T-helper 1 cell treated with Interleukin-12 subunit alpha and Interleukin-12 subunit beta and Interleukin-4 antibody, amounts not matched to agents 30 μg/mL and 1 μg/mL, for 36 hours (primary cell): ENCODE measurements at regions not wholly inside any gene's neighbourhood (a gene's known extent, or its start where the extent isn't known, plus 50 kb on each side); places are given as distances from the start of the nearest gene placed in this dataset.

Source experiments
- H3K27ac Mint-ChIP-seq: one replicate; pipeline ENCODE4 v1.8.0; 2021; ENCODE audit warnings: mild to moderate bottlenecking, mixed read lengths
- H3K27me3 Mint-ChIP-seq: one replicate; pipeline ENCODE4 v1.8.0; 2021; ENCODE audit warnings: low read depth, mixed read lengths
- H3K36me3 Mint-ChIP-seq: one replicate; pipeline ENCODE4 v1.8.0; 2021; ENCODE audit warnings: low read depth, mixed read lengths
- H3K4me1 Mint-ChIP-seq: one replicate; pipeline ENCODE4 v1.8.0; 2021; ENCODE audit warnings: low read depth, mixed read lengths
- H3K4me3 Mint-ChIP-seq: one replicate; pipeline ENCODE4 v1.8.0; 2021; ENCODE audit warnings: mild to moderate bottlenecking, moderate library complexity, mixed read lengths
- H3K9me3 Mint-ChIP-seq: one replicate; pipeline ENCODE4 v1.8.0; 2021; ENCODE audit warnings: mixed read lengths

GRCh38 chr17:77907497-77908461, 50.7 kb upstream of the TNRC6C start:
- H3K36me3 Mint-ChIP-seq = no peaks in the 10 kb centered on the region
- peaks cover 40% of the 10 kb centered on the region for H3K27me3 Mint-ChIP-seq
- H3K4me1 Mint-ChIP-seq = no peaks in the 10 kb centered on the region
- H3K9me3 Mint-ChIP-seq = no peaks in the 10 kb centered on the region
- H3K27ac Mint-ChIP-seq = no peak overlapping the region
- H3K4me3 Mint-ChIP-seq = no peak overlapping the region

- Mint-ChIP-seq H3K27me3 (peaks cover 36% of the 10 kb centered on the region), H3K4me1 (no peaks in the 10 kb centered on the region), H3K9me3 (no peaks in the 10 kb centered on the region), H3K4me3 (no peak overlapping the region), H3K36me3 (no peaks in the 10 kb centered on the region), H3K27ac (no peak overlapping the region)
Measured at GRCh38 chr17:77908501-77908900, 50.0 kb upstream of the TNRC6C start.
